ENCODE measurements at regions not wholly inside any gene's neighbourhood (a gene's known extent, or its start where the extent isn't known, plus 50 kb on each side); places are given as distances from the start of the nearest gene placed in this dataset.
"Not testable (repeated sequence)": the region's sequence is repeated elsewhere in the genome, so short reads cannot be mapped to it uniquely, and the experiment has no call there.

GRCh38 chr12:124070394-124071074 is 97.5 kb downstream of the ZNF664 start:
- DNase-seq (ENCODE audit: low read depth in 4 of 4, low spot score in 1 of 4): not testable (repeated sequence)

GRCh38 chr12:124071075-124071443 is 98.0 kb downstream of the ZNF664 start:
- DNase-seq (ENCODE audit: low read depth in 4 of 4, low spot score in 1 of 4): no peak

GRCh38 chr12:124073356-124074035 is 100.5 kb downstream of the ZNF664 start:
- no peak for DNase-seq (ENCODE audit: low read depth in 4 of 4, low spot score in 1 of 4)

- no peak for DNase-seq (ENCODE audit: low read depth in 4 of 4, low spot score in 1 of 4)
Measured at GRCh38 chr12:124075841-124076240, 102.8 kb downstream of the ZNF664 start.

- DNase-seq (ENCODE audit: low read depth in 4 of 4, low spot score in 1 of 4): no peak
Measured at GRCh38 chr12:124077701-124078100, 104.7 kb downstream of the ZNF664 start.

GRCh38 chr12:124078800-124079199 is 105.8 kb downstream of the ZNF664 start:
- no peak for DNase-seq (ENCODE audit: low read depth in 4 of 4, low spot score in 1 of 4)

- no peak for DNase-seq (ENCODE audit: low read depth in 4 of 4, low spot score in 1 of 4)
Measured at GRCh38 chr12:124080649-124081048, 107.6 kb downstream of the ZNF664 start.

GRCh38 chr12:124082012-124082411 is 109.0 kb downstream of the ZNF664 start:
- DNase-seq (ENCODE audit: low read depth in 4 of 4, low spot score in 1 of 4): no peak

GRCh38 chr12:124082687-124083086 is 109.7 kb downstream of the ZNF664 start:
- no peak for DNase-seq (ENCODE audit: low read depth in 4 of 4, low spot score in 1 of 4)

GRCh38 chr12:124083708-124084107 is 110.7 kb downstream of the ZNF664 start:
- DNase-seq (ENCODE audit: low read depth in 4 of 4, low spot score in 1 of 4): no peak

- DNase-seq (ENCODE audit: low read depth in 4 of 4, low spot score in 1 of 4): no peak
Measured at GRCh38 chr12:124085419-124086296, 112.6 kb downstream of the ZNF664 start.

- no peak for DNase-seq (ENCODE audit: low read depth in 4 of 4, low spot score in 1 of 4)
Measured at GRCh38 chr12:124086299-124086898, 113.4 kb downstream of the ZNF664 start.

GRCh38 chr12:124087266-124088051 is 114.4 kb downstream of the ZNF664 start:
- no peak for DNase-seq (ENCODE audit: low read depth in 4 of 4, low spot score in 1 of 4)

GRCh38 chr12:124088217-124088907 is 115.3 kb downstream of the ZNF664 start:
- no peak for DNase-seq (ENCODE audit: low read depth in 4 of 4, low spot score in 1 of 4)

- DNase-seq (ENCODE audit: low read depth in 4 of 4, low spot score in 1 of 4): not testable (repeated sequence)
Measured at GRCh38 chr12:124089181-124089914, 116.3 kb downstream of the ZNF664 start.

GRCh38 chr12:124091835-124092234 is 118.8 kb downstream of the ZNF664 start:
- no peak for DNase-seq (ENCODE audit: low read depth in 4 of 4, low spot score in 1 of 4)

GRCh38 chr12:124092532-124092931 is 119.5 kb downstream of the ZNF664 start:
- DNase-seq (ENCODE audit: low read depth in 4 of 4, low spot score in 1 of 4): not testable (repeated sequence)

- no peak for DNase-seq (ENCODE audit: low read depth in 4 of 4, low spot score in 1 of 4)
Measured at GRCh38 chr12:124093297-124093696, 120.3 kb downstream of the ZNF664 start.

GRCh38 chr12:124094188-124094587 is 121.2 kb downstream of the ZNF664 start:
- DNase-seq (ENCODE audit: low read depth in 4 of 4, low spot score in 1 of 4): no peak

Data from stimulated activated CD4-positive, alpha-beta T cell treated with anti-CD3 and anti-CD28 coated beads, Interleukin-1b, Interleukin-23, amount 100 ng/mL, for 24 hours (primary cell).